ENCODE measurements at regions not wholly inside any gene's neighbourhood (a gene's known extent, or its start where the extent isn't known, plus 50 kb on each side); places are given as distances from the start of the nearest gene placed in this dataset.

DNA sequence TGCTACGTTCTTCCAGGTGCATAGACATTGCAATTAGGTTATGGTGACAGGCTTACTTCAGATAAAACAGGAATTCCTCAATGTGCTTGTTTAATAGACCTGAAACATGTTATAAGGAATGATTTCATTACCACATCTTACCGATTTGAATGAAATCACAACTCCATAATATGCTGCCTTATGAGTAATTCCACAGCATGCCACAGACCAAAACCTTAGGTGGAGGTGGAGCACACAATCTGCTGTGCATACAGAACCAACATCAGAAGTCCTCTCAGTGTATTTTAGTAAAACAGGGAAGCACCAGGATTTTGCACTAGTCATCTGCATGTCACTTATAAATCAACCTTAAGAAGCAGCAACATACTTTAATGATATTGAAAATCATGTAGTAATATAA lies 148.9 kb upstream of the TSHZ2 start:
- WGBS, 5 donors: 73 to 87% (median 82%) methylated on average over 2 of the region's 2 CpGs
- TF ChIP-seq POLR2AphosphoS5 (IDR thresholded peaks at IDR 0.05) (no peak), POLR2A (IDR thresholded peaks at IDR 0.05) (no peak)
- TF ChIP-seq, protein P1, sequence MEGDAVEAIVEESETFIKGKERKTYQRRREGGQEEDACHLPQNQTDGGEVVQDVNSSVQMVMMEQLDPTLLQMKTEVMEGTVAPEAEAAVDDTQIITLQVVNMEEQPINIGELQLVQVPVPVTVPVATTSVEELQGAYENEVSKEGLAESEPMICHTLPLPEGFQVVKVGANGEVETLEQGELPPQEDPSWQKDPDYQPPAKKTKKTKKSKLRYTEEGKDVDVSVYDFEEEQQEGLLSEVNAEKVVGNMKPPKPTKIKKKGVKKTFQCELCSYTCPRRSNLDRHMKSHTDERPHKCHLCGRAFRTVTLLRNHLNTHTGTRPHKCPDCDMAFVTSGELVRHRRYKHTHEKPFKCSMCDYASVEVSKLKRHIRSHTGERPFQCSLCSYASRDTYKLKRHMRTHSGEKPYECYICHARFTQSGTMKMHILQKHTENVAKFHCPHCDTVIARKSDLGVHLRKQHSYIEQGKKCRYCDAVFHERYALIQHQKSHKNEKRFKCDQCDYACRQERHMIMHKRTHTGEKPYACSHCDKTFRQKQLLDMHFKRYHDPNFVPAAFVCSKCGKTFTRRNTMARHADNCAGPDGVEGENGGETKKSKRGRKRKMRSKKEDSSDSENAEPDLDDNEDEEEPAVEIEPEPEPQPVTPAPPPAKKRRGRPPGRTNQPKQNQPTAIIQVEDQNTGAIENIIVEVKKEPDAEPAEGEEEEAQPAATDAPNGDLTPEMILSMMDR (IDR thresholded peaks at IDR 0.05 in 8 of 11, conservative IDR thresholded peaks at IDR 0.05 in 3 of 11): no peak
- Histone ChIP-seq H3K4me1 (no peaks in the 10 kb centered on the region), H3K36me3 (no peaks in the 10 kb centered on the region), H3K4me3 (no peak overlapping the region), H3K9me3 (peaks cover 0 to 8% (median 3%) of the 10 kb centered on the region in 8 donors), H3K27me3 (replicated peaks in 1 of 7) (no peaks in the 10 kb centered on the region), H3K27ac (no peak overlapping the region)
- DNase-seq: no peak
- intact Hi-C loops (cut with DNase I; ENCODE audit: low total_unique reads): no loop called here

DNA sequence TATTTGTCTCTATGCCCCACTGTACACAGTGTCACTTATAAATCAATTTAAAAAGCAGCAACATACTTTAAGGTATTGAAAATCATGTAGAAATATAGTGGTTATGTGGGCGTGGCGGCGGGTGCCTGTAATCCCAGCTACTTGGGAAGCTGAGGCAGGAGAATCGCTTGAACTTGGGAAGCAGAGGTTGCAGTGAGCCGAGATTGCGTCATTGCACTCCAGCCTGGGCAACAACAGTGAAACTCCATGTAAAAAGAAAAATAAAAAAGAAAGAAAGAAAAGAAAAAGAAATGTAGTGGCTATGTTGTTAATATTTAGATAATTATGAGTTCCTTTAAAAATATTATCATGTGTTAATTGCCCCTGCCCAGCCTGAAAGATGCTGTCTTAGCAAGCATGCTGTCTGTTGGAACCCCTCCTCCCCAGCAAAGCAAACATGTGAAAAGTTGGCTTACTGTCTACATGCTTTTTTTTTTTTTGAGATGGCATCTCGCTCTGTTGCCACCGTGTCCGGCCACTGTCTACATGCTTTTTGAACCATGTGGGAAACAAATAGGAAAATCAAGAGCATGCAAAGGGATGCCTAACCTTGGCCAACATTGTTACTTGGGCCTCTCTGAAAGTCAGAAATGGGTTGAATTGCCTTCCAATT lies 151.4 kb upstream of the TSHZ2 start:
- intact Hi-C loops (cut with DNase I; ENCODE audit: low total_unique reads): no loop called here
- no peaks in the 10 kb centered on the region for H3K27me3 ChIP-seq (replicated peaks in 1 of 7)
- no peak overlapping the region for H3K4me3 ChIP-seq
- WGBS, 5 donors: 92 to 97% (median 95%) methylated on average over 9 of the region's 9 CpGs
- H3K27ac ChIP-seq: no peak overlapping the region
- no peak for TF ChIP-seq POLR2AphosphoS5 (IDR thresholded peaks at IDR 0.05)
- no peak for TF ChIP-seq POLR2A (IDR thresholded peaks at IDR 0.05)
- TF ChIP-seq, protein P1 (IDR thresholded peaks at IDR 0.05 in 8 of 11, conservative IDR thresholded peaks at IDR 0.05 in 3 of 11): no peak
- no peaks in the 10 kb centered on the region for H3K9me3 ChIP-seq
- no peaks in the 10 kb centered on the region for H3K36me3 ChIP-seq
- no peak for DNase-seq
- H3K4me1 ChIP-seq: no peaks in the 10 kb centered on the region

DNA sequence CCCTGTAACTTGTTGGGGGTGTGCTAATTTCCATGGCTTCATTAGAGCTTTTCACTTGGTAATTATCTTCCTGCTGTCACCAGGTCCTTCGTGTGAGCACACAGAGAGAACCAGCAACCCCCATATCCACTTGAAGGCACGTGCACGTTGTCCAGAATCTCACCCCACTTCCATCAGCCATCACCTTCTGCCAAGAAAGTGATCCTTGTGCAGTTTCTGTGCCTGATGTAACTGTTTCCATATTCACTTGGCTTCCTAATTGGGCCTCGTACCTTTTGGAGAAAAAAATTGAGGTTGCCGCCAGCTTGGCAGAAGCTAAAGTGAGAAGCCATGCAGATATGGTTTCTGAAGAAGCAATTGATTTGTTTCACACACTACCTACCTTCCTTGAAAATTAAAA lies 153.7 kb upstream of the TSHZ2 start:
- Histone ChIP-seq H3K27me3 (replicated peaks in 1 of 7) (no peaks in the 10 kb centered on the region), H3K9me3 (no peaks in the 10 kb centered on the region), H3K4me3 (no peak overlapping the region), H3K36me3 (no peaks in the 10 kb centered on the region), H3K27ac (no peak overlapping the region), H3K4me1 (no peaks in the 10 kb centered on the region)
- intact Hi-C loops (cut with DNase I; ENCODE audit: low total_unique reads): no loop called here
- WGBS, 5 donors: 80 to 86% (median 85%) methylated on average over 5 of the region's 5 CpGs
- TF ChIP-seq, protein P1 (IDR thresholded peaks at IDR 0.05 in 8 of 11, conservative IDR thresholded peaks at IDR 0.05 in 3 of 11): no peak
- TF ChIP-seq POLR2AphosphoS5 (IDR thresholded peaks at IDR 0.05) (no peak), POLR2A (IDR thresholded peaks at IDR 0.05) (no peak)
- no peak for DNase-seq

GRCh38 chr20:52817981-52818380 lies 154.2 kb upstream of the TSHZ2 start:
- no peaks in the 10 kb centered on the region for H3K36me3 ChIP-seq
- H3K4me1 ChIP-seq: no peaks in the 10 kb centered on the region
- DNase-seq: no peak
- H3K4me3 ChIP-seq: no peak overlapping the region
- TF ChIP-seq POLR2A (IDR thresholded peaks at IDR 0.05) (no peak), POLR2AphosphoS5 (IDR thresholded peaks at IDR 0.05) (no peak)
- TF ChIP-seq, protein P1 (IDR thresholded peaks at IDR 0.05 in 8 of 11, conservative IDR thresholded peaks at IDR 0.05 in 3 of 11): no peak
- no peaks in the 10 kb centered on the region for H3K9me3 ChIP-seq
- WGBS, 5 donors: 68 to 90% (median 89%) methylated on average over 3 of the region's 3 CpGs
- no peak overlapping the region for H3K27ac ChIP-seq
- intact Hi-C loops (cut with DNase I; ENCODE audit: low total_unique reads): no loop called here
- no peaks in the 10 kb centered on the region for H3K27me3 ChIP-seq (replicated peaks in 1 of 7)

All from spleen (tissue), 11 donors.